Mesenchymal stem cell (in vitro differentiated cells and primary cell): ENCODE measurements at regions not wholly inside any gene's neighbourhood (a gene's known extent, or its start where the extent isn't known, plus 50 kb on each side); places are given as distances from the start of the nearest gene placed in this dataset.

Source experiments
- DNase-seq: peaks from one replicate; pipeline ENCODE4 v3.0.0-alpha.2; 2013
- H2AFZ ChIP-seq: one replicate; pipeline ENCODE4 v1.6.1; 2013; ENCODE audit warnings: low read depth, mild to moderate bottlenecking, control low read depth, inconsistent platforms, low read length, moderate library complexity
- H2AK5ac ChIP-seq: 2 replicates; pipeline ENCODE4 v1.6.1; 2013; ENCODE audit warnings: low read length, moderate library complexity, mild to moderate bottlenecking, inconsistent platforms; ENCODE audit not compliant: severe bottlenecking
- H2BK120ac ChIP-seq: one replicate; pipeline ENCODE4 v1.6.1; 2013; ENCODE audit warnings: low read depth, mild to moderate bottlenecking, inconsistent platforms, low read length, moderate library complexity
- H2BK12ac ChIP-seq, 2 experiments: one replicate each; pipeline ENCODE4 v1.6.1; 2013; ENCODE audit warnings: inconsistent platforms in 2 of 2, low read length in 2 of 2, mild to moderate bottlenecking in 2 of 2, moderate library complexity in 2 of 2, control low read depth in 1 of 2
- H2BK15ac ChIP-seq: one replicate; pipeline ENCODE4 v1.6.1; 2013; ENCODE audit warnings: mild to moderate bottlenecking, low read depth, inconsistent platforms; ENCODE audit not compliant: poor library complexity, severe bottlenecking
- H2BK5ac ChIP-seq: 2 replicates; pipeline ENCODE4 v1.6.1; 2013; ENCODE audit warnings: low read depth, mild to moderate bottlenecking, low read length, control low read depth, inconsistent platforms; ENCODE audit not compliant: poor library complexity, severe bottlenecking
- H3K14ac ChIP-seq, 2 experiments: one replicate each; pipeline ENCODE4 v1.6.1; 2013; ENCODE audit warnings: inconsistent platforms in 2 of 2, low read length in 2 of 2, control low read depth in 1 of 2, mild to moderate bottlenecking in 1 of 2, moderate library complexity in 1 of 2
- H3K18ac ChIP-seq, 2 experiments: one replicate each; pipeline ENCODE4 v1.6.1; 2013; ENCODE audit warnings: inconsistent platforms in 2 of 2, low read length in 2 of 2, control low read depth in 1 of 2, low read depth in 1 of 2, mild to moderate bottlenecking in 1 of 2
- H3K23ac ChIP-seq, 2 experiments: one replicate each; pipeline ENCODE4 v1.6.1; 2013; ENCODE audit warnings: inconsistent platforms in 2 of 2, low read length in 2 of 2, mild to moderate bottlenecking in 2 of 2, moderate library complexity in 2 of 2, control low read depth in 1 of 2
- H3K27ac ChIP-seq: 2 replicates; pipeline ENCODE4 v1.5.1; 2013; ENCODE audit warnings: mild to moderate bottlenecking, moderate library complexity, low read length, control low read depth, inconsistent platforms; ENCODE audit not compliant: poor library complexity, severe bottlenecking
- H3K27me3 ChIP-seq, 2 experiments: 2 replicates each; pipeline versions ENCODE4 v1.6.1 to v1.7.0; 2013; ENCODE audit warnings: low read length in 2 of 2, mild to moderate bottlenecking in 2 of 2, moderate library complexity in 2 of 2, control low read depth in 1 of 2, inconsistent platforms in 1 of 2; ENCODE audit not compliant: control insufficient read depth in 1 of 2, insufficient read depth in 1 of 2
- H3K36me3 ChIP-seq, 2 experiments: 2 replicates each; pipeline versions ENCODE4 v1.6.1 to v1.7.0; 2013; ENCODE audit warnings: low read length in 2 of 2, control low read depth in 1 of 2, inconsistent platforms in 1 of 2, low read depth in 1 of 2, mild to moderate bottlenecking in 1 of 2; ENCODE audit not compliant: insufficient read depth in 2 of 2, control insufficient read depth in 1 of 2
- H3K4ac ChIP-seq, 2 experiments: one replicate each; pipeline ENCODE4 v1.6.1; 2013; ENCODE audit warnings: inconsistent platforms in 2 of 2, low read length in 2 of 2, mild to moderate bottlenecking in 2 of 2, moderate library complexity in 2 of 2, control low read depth in 1 of 2, low read depth in 1 of 2
- H3K4me1 ChIP-seq: 2 replicates; pipeline ENCODE4 v1.6.1; 2013; ENCODE audit warnings: low read depth, low read length, control low read depth; ENCODE audit not compliant: control insufficient read depth, insufficient read depth
- H3K4me2 ChIP-seq: 2 replicates; pipeline ENCODE4 v1.6.1; 2013; ENCODE audit warnings: low read length, mild to moderate bottlenecking, inconsistent platforms; ENCODE audit not compliant: poor library complexity, severe bottlenecking
- H3K4me3 ChIP-seq, 2 experiments: 2 replicates each; pipeline versions ENCODE4 v1.5.1 to v1.7.0; 2013; ENCODE audit warnings: low read length in 2 of 2, mild to moderate bottlenecking in 2 of 2, control low read depth in 1 of 2, low read depth in 1 of 2; ENCODE audit not compliant: insufficient read depth in 1 of 2
- H3K79me1 ChIP-seq: replicated peaks from 2 replicates; pipeline ENCODE4 v1.6.1; 2013; ENCODE audit warnings: mild to moderate bottlenecking, control low read depth, low read length, inconsistent platforms; ENCODE audit not compliant: poor library complexity, severe bottlenecking
- H3K9ac ChIP-seq: 2 replicates; pipeline ENCODE4 v1.7.0; 2013; ENCODE audit warnings: mild to moderate bottlenecking, low read length, moderate library complexity
- H3K9me3 ChIP-seq: 2 replicates; pipeline ENCODE4 v1.7.0; 2013; ENCODE audit warnings: mild to moderate bottlenecking, low read length; ENCODE audit not compliant: control insufficient read depth
- H4K8ac ChIP-seq: one replicate; pipeline ENCODE4 v1.6.1; 2013; ENCODE audit warnings: inconsistent platforms, mild to moderate bottlenecking, low read length, moderate library complexity
- H4K91ac ChIP-seq: one replicate; pipeline ENCODE4 v1.6.1; 2013; ENCODE audit warnings: mild to moderate bottlenecking, low read length, inconsistent platforms
- WGBS: methylation state at CpG from one replicate; pipeline ENCODE4 v1.1.7; 2013; ENCODE audit warnings: mixed read lengths; 5-methylcytosine and 5-hydroxymethylcytosine counted together

DNA sequence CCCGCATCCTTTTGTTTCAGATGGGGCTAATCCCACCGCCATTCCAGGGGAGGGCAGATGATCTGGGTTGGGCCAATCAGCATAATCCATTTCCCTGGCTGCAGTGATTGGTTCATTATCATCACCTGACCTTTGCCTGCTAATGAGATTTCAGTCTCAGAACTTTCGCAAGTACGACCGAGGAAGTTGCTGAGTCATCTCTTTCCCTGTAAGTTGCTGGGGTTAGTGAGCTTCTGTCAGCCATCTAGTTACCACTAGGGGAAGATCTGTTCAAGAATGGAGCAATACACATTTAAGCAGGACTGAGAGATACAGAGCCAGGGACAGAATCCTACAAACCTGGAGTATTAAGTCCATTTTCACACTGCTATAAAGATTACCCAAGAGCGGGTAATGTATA lies 65.3 kb upstream of the NUDT7 start:
- Histone ChIP-seq H3K79me1 (no peaks in the 10 kb centered on the region), H3K27ac (no peak overlapping the region), H3K4ac (no peak overlapping the region), H4K8ac (no peak overlapping the region), H4K91ac (no peak overlapping the region), H2BK15ac (no peak overlapping the region), H3K18ac (no peak overlapping the region), H3K4me2 (no peak overlapping the region), H3K27me3 (peaks cover 0 to 3% of the 10 kb centered on the region in 2 experiments), H2AFZ (no peak overlapping the region), H3K36me3 (no peaks in the 10 kb centered on the region), H3K9me3 (peaks cover under 1% of the 10 kb centered on the region), H2AK5ac (no peak overlapping the region), H3K14ac (no peak overlapping the region), H3K23ac (no peak overlapping the region), H2BK5ac (no peak overlapping the region), H3K4me3 (no peak overlapping the region), H3K4me1 (no peaks in the 10 kb centered on the region), H3K9ac (no peak overlapping the region), H2BK120ac (no peak overlapping the region), H2BK12ac (no peak overlapping the region)
- 91% methylated on average over 6 of the region's 6 CpGs for WGBS
- peak; percentile 52 for DNase-seq

DNA sequence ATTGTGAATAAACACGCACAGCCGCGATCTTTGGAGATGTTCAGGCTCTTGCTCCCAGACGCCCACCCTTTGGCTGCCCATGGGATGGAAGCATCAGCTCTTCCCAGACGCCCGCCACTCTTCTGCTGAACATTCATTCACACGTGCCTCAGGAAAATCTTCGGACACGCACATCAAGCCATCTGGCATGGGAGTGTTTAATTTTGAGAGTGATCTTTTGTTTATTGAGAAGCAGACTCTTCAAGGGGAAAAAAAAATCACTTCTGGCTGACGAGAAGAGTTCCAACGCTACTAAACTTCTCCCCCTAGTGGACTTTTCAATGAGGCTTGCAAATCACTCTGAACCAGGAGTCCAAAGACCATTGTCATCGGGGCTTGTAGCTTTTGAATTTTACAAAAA lies 62.0 kb upstream of the NUDT7 start:
- H2AK5ac ChIP-seq, result no peak overlapping the region

DNA sequence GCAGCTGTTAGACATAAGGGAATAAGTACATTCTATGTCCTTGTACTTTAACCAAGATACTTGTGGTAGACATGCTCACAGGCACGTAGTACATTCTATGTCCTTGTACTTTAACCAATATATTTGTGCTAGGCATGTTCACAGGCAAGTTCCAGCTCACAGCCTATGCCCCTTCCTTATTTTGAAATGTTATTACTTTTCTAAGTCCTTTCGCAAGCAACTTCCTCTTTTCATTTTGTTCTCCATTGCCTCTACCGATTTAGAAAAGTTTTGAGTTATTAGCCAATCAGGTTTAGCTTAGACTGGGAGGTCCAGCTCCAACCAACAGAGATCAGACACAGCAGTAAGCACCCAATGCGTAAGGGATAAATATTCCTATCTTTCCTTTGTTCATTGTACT lies 60.1 kb upstream of the NUDT7 start:
- Histone ChIP-seq H2BK120ac (no peak overlapping the region), H2BK15ac (no peak overlapping the region), H2BK5ac (no peak overlapping the region), H3K27me3 (peaks cover 0 to 3% of the 10 kb centered on the region in 2 experiments), H3K18ac (no peak overlapping the region), H3K23ac (no peak overlapping the region), H2AFZ (no peak overlapping the region), H4K91ac (no peak overlapping the region), H3K14ac (no peak overlapping the region), H3K4me3 (no peak overlapping the region), H3K4me1 (no peaks in the 10 kb centered on the region), H4K8ac (no peak overlapping the region), H2AK5ac (no peak overlapping the region), H3K9me3 (peaks cover 6% of the 10 kb centered on the region), H2BK12ac (no peak overlapping the region), H3K36me3 (no peaks in the 10 kb centered on the region), H3K4ac (no peak overlapping the region), H3K9ac (no peak overlapping the region), H3K27ac (no peak overlapping the region), H3K4me2 (no peak overlapping the region), H3K79me1 (no peaks in the 10 kb centered on the region)
- WGBS, result 86% methylated on average over 4 of the region's 4 CpGs
- DNase-seq, result no peak

More for the DNA sequence above, 62.0 kb upstream of the NUDT7 start:
- Histone ChIP-seq H3K27me3 (peaks cover 0 to 3% of the 10 kb centered on the region in 2 experiments), H3K4me1 (no peaks in the 10 kb centered on the region), H2BK120ac (no peak overlapping the region), H3K4me2 (no peak overlapping the region), H4K8ac (no peak overlapping the region), H3K79me1 (no peaks in the 10 kb centered on the region), H3K4ac (no peak overlapping the region), H3K9me3 (peaks cover 6% of the 10 kb centered on the region), H3K36me3 (no peaks in the 10 kb centered on the region), H4K91ac (no peak overlapping the region), H3K9ac (peak overlapping the region; percentile 60), H2BK5ac (no peak overlapping the region), H2BK12ac (no peak overlapping the region), H3K4me3 (peak overlapping the region in 1 of 2 experiments; percentile 56), H2AFZ (no peak overlapping the region), H3K14ac (no peak overlapping the region), H3K18ac (no peak overlapping the region), H2BK15ac (no peak overlapping the region), H3K27ac (no peak overlapping the region), H3K23ac (no peak overlapping the region)
- peak; percentile 69 for DNase-seq
- 50% methylated on average over 10 of the region's 12 CpGs for WGBS

DNA sequence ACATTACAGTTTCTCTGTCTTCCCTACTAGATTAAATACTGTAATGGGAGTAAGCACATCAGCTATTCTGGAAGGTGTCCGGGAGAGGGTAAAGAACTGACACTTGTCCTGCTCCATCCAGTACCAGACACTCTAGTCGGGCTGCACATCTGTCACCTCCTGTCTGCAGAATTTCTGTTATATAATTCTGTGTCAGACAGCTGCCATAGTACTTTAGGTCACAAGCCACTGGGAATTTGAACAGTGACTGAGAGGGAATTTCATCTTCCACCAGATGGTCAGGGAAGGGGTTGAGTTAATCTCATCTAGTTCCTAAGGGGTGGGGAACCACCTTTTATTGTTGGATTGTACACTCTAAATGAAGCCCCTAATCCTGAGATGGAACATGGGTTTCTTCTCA lies 58.6 kb upstream of the NUDT7 start:
- H3K27me3 ChIP-seq, result peaks cover 0 to 11% of the 10 kb centered on the region in 2 experiments
- H4K91ac ChIP-seq, result no peak overlapping the region

More for the DNA sequence above, 58.6 kb upstream of the NUDT7 start:
- Histone ChIP-seq H2AK5ac (no peak overlapping the region), H2BK12ac (no peak overlapping the region), H3K79me1 (no peaks in the 10 kb centered on the region), H3K14ac (no peak overlapping the region), H3K23ac (no peak overlapping the region), H3K4me3 (no peak overlapping the region), H3K36me3 (no peaks in the 10 kb centered on the region), H3K4ac (no peak overlapping the region), H3K4me2 (no peak overlapping the region), H2AFZ (no peak overlapping the region), H3K9ac (no peak overlapping the region), H2BK120ac (no peak overlapping the region), H3K27ac (no peak overlapping the region), H4K8ac (no peak overlapping the region), H3K4me1 (no peaks in the 10 kb centered on the region), H2BK5ac (no peak overlapping the region), H2BK15ac (no peak overlapping the region), H3K18ac (no peak overlapping the region), H3K9me3 (peaks cover 6% of the 10 kb centered on the region)
- WGBS, result 100% methylated on average over 2 of the region's 2 CpGs
- DNase-seq, result no peak
